IMR-90 (cell line): ENCODE measurements at regions not wholly inside any gene's neighbourhood (a gene's known extent, or its start where the extent isn't known, plus 50 kb on each side); places are given as distances from the start of the nearest gene placed in this dataset.

Experiments used
- ATAC-seq: fragments of 200-7000 bp; cut with Tn5 transposase; 2 replicates; pipeline ENCODE4 v1.9.1; 2020; ENCODE audit warnings: low read depth, mild to moderate bottlenecking, moderate library complexity
- BruUV-seq: library from RNA; stranded (reverse); fragments of 400-500 nt; replicated peaks from 2 replicates; lab custom pipeline; 2021; lab: Mats Ljungman, UMichigan
- CTCF ChIA-PET: fragments of 300-600 bp; formaldehyde crosslinking; extraction: SDS; loops from one replicate; lab custom pipeline; 2021; ENCODE audit warnings: antibody characterized with exemption; lab: Yijun Ruan, JAX
- POLR2A ChIA-PET: fragments of 300-600 bp; sonication (Branson Sonifier 250); formaldehyde crosslinking; loops from one replicate; lab custom pipeline; 2022; ENCODE audit warnings: antibody characterized with exemption; ENCODE audit not compliant: unreplicated experiment; lab: Charles Lee
- DNase-seq: peaks from one replicate; pipeline ENCODE4 v3.0.0; 2013
- H2AFZ ChIP-seq: replicated peaks from 2 replicates; pipeline ENCODE3; 2013; ENCODE audit warnings: low read length, mild to moderate bottlenecking; ENCODE audit not compliant: poor library complexity
- H2AK5ac ChIP-seq: 2 replicates; pipeline ENCODE4 v1.6.1; 2013; ENCODE audit warnings: low read depth, low read length, inconsistent platforms
- H2AK9ac ChIP-seq: replicated peaks from 2 replicates; pipeline ENCODE3; 2013; ENCODE audit warnings: mild to moderate bottlenecking, low read depth, low read length, moderate library complexity; ENCODE audit not compliant: poor library complexity
- H2BK120ac ChIP-seq: 2 replicates; pipeline ENCODE4 v1.6.1; 2013; ENCODE audit warnings: low read depth, low read length, inconsistent platforms
- H2BK15ac ChIP-seq: 3 replicates; pipeline ENCODE4 v1.6.1; 2013; ENCODE audit warnings: low read depth, low read length, inconsistent platforms
- H2BK20ac ChIP-seq: 2 replicates; pipeline ENCODE4 v1.6.1; 2013; ENCODE audit warnings: low read depth, mild to moderate bottlenecking, inconsistent platforms, low read length, moderate library complexity
- H2BK5ac ChIP-seq: 2 replicates; pipeline ENCODE4 v1.6.1; 2013; ENCODE audit warnings: mild to moderate bottlenecking, low read depth, low read length, inconsistent platforms; ENCODE audit not compliant: poor library complexity, severe bottlenecking
- H3K14ac ChIP-seq: replicated peaks from 2 replicates; pipeline ENCODE4 v1.6.1; 2013; ENCODE audit warnings: low read depth, low read length, inconsistent platforms
- H3K18ac ChIP-seq: 2 replicates; pipeline ENCODE4 v1.6.1; 2013; ENCODE audit warnings: low read depth, low read length, control low read depth
- H3K23ac ChIP-seq: 2 replicates; pipeline ENCODE4 v1.6.1; 2013; ENCODE audit warnings: low read depth, low read length, inconsistent platforms
- H3K27ac ChIP-seq: 2 replicates; pipeline ENCODE4 v1.5.1; 2013; ENCODE audit warnings: mild to moderate bottlenecking, control low read depth, low read length; ENCODE audit not compliant: insufficient read depth
- H3K27me3 ChIP-seq: 2 replicates; pipeline ENCODE4 v1.6.1; 2013; ENCODE audit warnings: low read length; ENCODE audit not compliant: control insufficient read depth, insufficient read depth
- H3K36me3 ChIP-seq: 2 replicates; pipeline ENCODE4 v1.6.1; 2013; ENCODE audit warnings: low read length, mixed read lengths; ENCODE audit not compliant: control insufficient read depth, insufficient read depth
- H3K4ac ChIP-seq: 2 replicates; pipeline ENCODE4 v1.6.1; 2013; ENCODE audit warnings: low read depth, low read length, inconsistent platforms
- H3K4me1 ChIP-seq: 2 replicates; pipeline ENCODE4 v1.6.1; 2013; ENCODE audit warnings: low read length, mixed read lengths; ENCODE audit not compliant: control insufficient read depth, insufficient read depth
- H3K4me2 ChIP-seq: 2 replicates; pipeline ENCODE4 v1.6.1; 2013; ENCODE audit warnings: low read depth, mild to moderate bottlenecking, control low read depth, low read length, moderate library complexity
- H3K4me3 ChIP-seq: 2 replicates; pipeline ENCODE4 v1.5.1; 2013; ENCODE audit warnings: low read depth, mild to moderate bottlenecking, control low read depth, low read length, moderate library complexity; ENCODE audit not compliant: insufficient read depth
- H3K56ac ChIP-seq: 2 replicates; pipeline ENCODE4 v1.6.1; 2013; ENCODE audit warnings: low read length, inconsistent platforms; ENCODE audit not compliant: insufficient read depth; ENCODE audit errors: extremely low read depth
- H3K79me1 ChIP-seq, 2 experiments: 2 replicates each; pipeline ENCODE4 v1.6.1; 2013; ENCODE audit warnings: low read length in 2 of 2, inconsistent platforms in 1 of 2, low read depth in 1 of 2
- H3K9ac ChIP-seq: 2 replicates; pipeline ENCODE4 v1.6.1; 2013; ENCODE audit warnings: low read depth, low read length, control low read depth
- H3K9me1 ChIP-seq: 2 replicates; pipeline ENCODE4 v1.6.1; 2013; ENCODE audit warnings: low read length, inconsistent platforms; ENCODE audit not compliant: insufficient read depth
- H3K9me3 ChIP-seq: 2 replicates; pipeline ENCODE4 v1.6.1; 2013; ENCODE audit warnings: low read length; ENCODE audit not compliant: control insufficient read depth, insufficient read depth
- H4K20me1 ChIP-seq: 2 replicates; pipeline ENCODE4 v1.6.1; 2013; ENCODE audit warnings: low read length, inconsistent platforms; ENCODE audit not compliant: insufficient read depth
- H4K5ac ChIP-seq: 2 replicates; pipeline ENCODE4 v1.6.1; 2013; ENCODE audit warnings: mild to moderate bottlenecking, low read depth, low read length, control low read depth
- H4K8ac ChIP-seq, 2 experiments: 2 replicates each; pipeline ENCODE4 v1.6.1; 2013; ENCODE audit warnings: low read depth in 2 of 2, low read length in 2 of 2, control low read depth in 1 of 2, inconsistent platforms in 1 of 2
- H4K91ac ChIP-seq: 2 replicates; pipeline ENCODE4 v1.6.1; 2013; ENCODE audit warnings: low read depth, low read length, inconsistent platforms; ENCODE audit not compliant: insufficient read depth
- BHLHE40 ChIP-seq: fragments of 150-350 bp; IDR thresholded peaks from 2 replicates; pipeline ENCODE4 v1.6.1; 2016; ENCODE audit warnings: mild to moderate bottlenecking, low read depth, low read length
- CEBPB ChIP-seq: IDR thresholded peaks from 2 replicates; pipeline ENCODE4 v1.6.1; 2012; ENCODE audit warnings: low read depth, low read length, improper control_type of control experiment
- MAFK ChIP-seq: IDR thresholded peaks from 2 replicates; pipeline ENCODE4 v1.6.1; 2012; ENCODE audit warnings: low read depth, low read length, improper control_type of control experiment
- MAZ ChIP-seq: IDR thresholded peaks from 2 replicates; pipeline ENCODE4 v1.6.1; 2012; ENCODE audit warnings: low read depth, mild to moderate bottlenecking, low read length, improper control_type of control experiment, moderate library complexity, borderline replicate concordance
- MXI1 ChIP-seq: IDR thresholded peaks from 2 replicates; pipeline ENCODE4 v1.6.1; 2012; ENCODE audit warnings: low read depth, mild to moderate bottlenecking, low read length, moderate library complexity, borderline replicate concordance
- NFE2L2 ChIP-seq: fragments of 150-350 bp; IDR thresholded peaks from 2 replicates; pipeline ENCODE4 v1.6.1; 2016; ENCODE audit warnings: low read depth, mild to moderate bottlenecking, low read length
- POLR2A ChIP-seq: IDR thresholded peaks from 2 replicates; pipeline ENCODE4 v1.6.1; 2012; ENCODE audit warnings: mild to moderate bottlenecking, low read depth, low read length
- RAD21 ChIP-seq: IDR thresholded peaks from 2 replicates; pipeline ENCODE4 v1.6.1; 2012; ENCODE audit warnings: low read length, improper control_type of control experiment
- RCOR1 ChIP-seq: IDR thresholded peaks from 2 replicates; pipeline ENCODE4 v1.6.1; 2012; ENCODE audit warnings: mild to moderate bottlenecking, low read length, improper control_type of control experiment; ENCODE audit not compliant: insufficient replicate concordance
- RFX5 ChIP-seq: IDR thresholded peaks from 2 replicates; pipeline ENCODE4 v1.8.0; 2012; ENCODE audit warnings: low read depth, mild to moderate bottlenecking, low read length, moderate library complexity
- SMC3 ChIP-seq: fragments of 150-350 bp; IDR thresholded peaks from 2 replicates; pipeline ENCODE4 v1.6.1; 2016; ENCODE audit warnings: low read depth, mild to moderate bottlenecking, antibody characterized with exemption, low read length, moderate library complexity
- USF2 ChIP-seq: fragments of 150-350 bp; IDR thresholded peaks from 2 replicates; pipeline ENCODE4 v1.6.1; 2017; ENCODE audit warnings: mild to moderate bottlenecking, antibody characterized with exemption, low read length, low read depth
- WGBS, 2 experiments: methylation state at CpG; one replicate each; pipeline versions ENCODE4 v1.1.5 to v1.1.7; 2013; ENCODE audit warnings: missing lambda C conversion rate in 2 of 2; ENCODE audit not compliant: insufficient read length in 1 of 2; ENCODE audit errors: extremely low coverage in 2 of 2; 5-methylcytosine and 5-hydroxymethylcytosine counted together
- dilution Hi-C: fragments of 300-500 bp; cut with HindIII; formaldehyde crosslinking; loops from one replicate; pipeline ENCODE4 v1.14.3; 2018; ENCODE audit warnings: low sequenced_read_pairs; ENCODE audit not compliant: unreplicated experiment
- in situ Hi-C: fragments of 300-500 bp; cut with MboI; formaldehyde crosslinking; loops from 3 replicates; pipeline ENCODE4 v1.14.3; 2019; ENCODE audit warnings: low sequenced_read_pairs, inconsistent platforms, mixed read lengths
- intact Hi-C: fragments of 100-400 bp; cut with micrococcal nuclease; formaldehyde crosslinking; loops from 2 replicates; pipeline ENCODE4 v1.10.0; 2022
- TF ChIP-seq, protein P1 (sequence below): conservative IDR thresholded peaks from 2 replicates; pipeline ENCODE4 v1.5.1; 2012; ENCODE audit warnings: mild to moderate bottlenecking, low read depth, low read length, improper control_type of control experiment
- TF ChIP-seq, protein P2 (sequence below): fragments of 150-350 bp; IDR thresholded peaks from 2 replicates; pipeline ENCODE4 v1.6.1; 2016; ENCODE audit warnings: low read depth, mild to moderate bottlenecking, low read length, moderate library complexity, borderline replicate concordance

- Histone ChIP-seq H3K4me3 (no peak overlapping the region), H3K36me3 (no peaks in the 10 kb centered on the region), H2AFZ (no peak overlapping the region), H3K18ac (no peak overlapping the region), H3K14ac (no peak overlapping the region), H2BK120ac (no peak overlapping the region), H2BK20ac (no peak overlapping the region), H2BK5ac (no peak overlapping the region), H3K23ac (no peak overlapping the region), H4K91ac (no peak overlapping the region), H3K9me1 (no peaks in the 10 kb centered on the region), H2BK15ac (no peak overlapping the region), H3K27ac (no peak overlapping the region), H3K4me1 (no peaks in the 10 kb centered on the region), H4K20me1 (no peaks in the 10 kb centered on the region), H3K4me2 (no peak overlapping the region), H3K79me1 (no peaks in the 10 kb centered on the region), H4K8ac (no peak overlapping the region), H4K5ac (no peak overlapping the region), H3K27me3 (no peaks in the 10 kb centered on the region), H2AK5ac (no peak overlapping the region), H3K4ac (no peak overlapping the region), H3K9me3 (peaks cover 6% of the 10 kb centered on the region), H3K56ac (no peak overlapping the region), H2AK9ac (no peak overlapping the region), H3K9ac (no peak overlapping the region)
- no TSS peak for BruUV-seq
- TF ChIP-seq, protein P1, sequence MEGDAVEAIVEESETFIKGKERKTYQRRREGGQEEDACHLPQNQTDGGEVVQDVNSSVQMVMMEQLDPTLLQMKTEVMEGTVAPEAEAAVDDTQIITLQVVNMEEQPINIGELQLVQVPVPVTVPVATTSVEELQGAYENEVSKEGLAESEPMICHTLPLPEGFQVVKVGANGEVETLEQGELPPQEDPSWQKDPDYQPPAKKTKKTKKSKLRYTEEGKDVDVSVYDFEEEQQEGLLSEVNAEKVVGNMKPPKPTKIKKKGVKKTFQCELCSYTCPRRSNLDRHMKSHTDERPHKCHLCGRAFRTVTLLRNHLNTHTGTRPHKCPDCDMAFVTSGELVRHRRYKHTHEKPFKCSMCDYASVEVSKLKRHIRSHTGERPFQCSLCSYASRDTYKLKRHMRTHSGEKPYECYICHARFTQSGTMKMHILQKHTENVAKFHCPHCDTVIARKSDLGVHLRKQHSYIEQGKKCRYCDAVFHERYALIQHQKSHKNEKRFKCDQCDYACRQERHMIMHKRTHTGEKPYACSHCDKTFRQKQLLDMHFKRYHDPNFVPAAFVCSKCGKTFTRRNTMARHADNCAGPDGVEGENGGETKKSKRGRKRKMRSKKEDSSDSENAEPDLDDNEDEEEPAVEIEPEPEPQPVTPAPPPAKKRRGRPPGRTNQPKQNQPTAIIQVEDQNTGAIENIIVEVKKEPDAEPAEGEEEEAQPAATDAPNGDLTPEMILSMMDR = no peak
- no peak for TF ChIP-seq POLR2A
- TF ChIP-seq RCOR1 = no peak
- TF ChIP-seq, protein P2, sequence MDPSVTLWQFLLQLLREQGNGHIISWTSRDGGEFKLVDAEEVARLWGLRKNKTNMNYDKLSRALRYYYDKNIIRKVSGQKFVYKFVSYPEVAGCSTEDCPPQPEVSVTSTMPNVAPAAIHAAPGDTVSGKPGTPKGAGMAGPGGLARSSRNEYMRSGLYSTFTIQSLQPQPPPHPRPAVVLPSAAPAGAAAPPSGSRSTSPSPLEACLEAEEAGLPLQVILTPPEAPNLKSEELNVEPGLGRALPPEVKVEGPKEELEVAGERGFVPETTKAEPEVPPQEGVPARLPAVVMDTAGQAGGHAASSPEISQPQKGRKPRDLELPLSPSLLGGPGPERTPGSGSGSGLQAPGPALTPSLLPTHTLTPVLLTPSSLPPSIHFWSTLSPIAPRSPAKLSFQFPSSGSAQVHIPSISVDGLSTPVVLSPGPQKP = no peak
- no peak for TF ChIP-seq MAZ
- TF ChIP-seq RFX5 = no peak
- TF ChIP-seq BHLHE40 = no peak
- TF ChIP-seq SMC3 = no peak
- TF ChIP-seq USF2 = no peak
- TF ChIP-seq MXI1 = no peak
- TF ChIP-seq RAD21 = no peak
- TF ChIP-seq CEBPB = no peak
- no peak for TF ChIP-seq NFE2L2
- no peak for TF ChIP-seq MAFK
- no peak for DNase-seq
- POLR2A ChIA-PET = no interaction called here
- ATAC-seq = no peak
- CTCF ChIA-PET = no interaction called here
- dilution Hi-C loops (no loop called here), intact Hi-C loops (no loop called here), in situ Hi-C loops (no loop called here)
- no CpG with 5 or more reads among the region's 2 CpGs for WGBS, 2 experiments
Observed at GRCh38 chr6:50973464-50973863, 154.8 kb downstream of the TFAP2B start.
